ENCODE measurements at regions not wholly inside any gene's neighbourhood (a gene's known extent, or its start where the extent isn't known, plus 50 kb on each side); places are given as distances from the start of the nearest gene placed in this dataset.

- Histone ChIP-seq H3K27ac (ENCODE audit: low read length in 2 of 2) (no peak overlapping the region), H3K9ac (ENCODE audit: low read length) (no peak overlapping the region), H3K36me3 (replicated peaks in 1 of 2; ENCODE audit: control extremely low read depth in 1 of 2, control insufficient read depth in 1 of 2, extremely low read depth in 1 of 2, insufficient read depth in 2 of 2, low read length in 1 of 2) (no peaks in the 10 kb centered on the region), H3K27me3 (replicated peaks in 1 of 4; ENCODE audit: control extremely low read depth in 1 of 4, control insufficient read depth in 3 of 4, insufficient read depth in 4 of 4, low read length in 3 of 4) (peaks cover 0 to 5% (median 0%) of the 10 kb centered on the region in 4 experiments), H3K4me2 (replicated peaks; ENCODE audit: low read depth, low read length, poor library complexity, severe bottlenecking) (no peak overlapping the region), H3K4me1 (ENCODE audit: control insufficient read depth in 2 of 2, insufficient read depth in 2 of 2, low read length in 2 of 2) (no peaks in the 10 kb centered on the region), H3K9me3 (ENCODE audit: control extremely low read depth in 1 of 3, control insufficient read depth in 2 of 3, insufficient read depth in 1 of 3, low read length in 2 of 3) (peaks cover 0 to 10% (median 0%) of the 10 kb centered on the region in 3 donors), H3K4me3 (ENCODE audit: control extremely low read depth in 1 of 5, extremely low read depth in 1 of 5, insufficient read depth in 1 of 5, low read depth in 2 of 5, low read length in 4 of 5) (no peak overlapping the region), H2AFZ (ENCODE audit: insufficient read depth, low read depth, low read length, poor library complexity, severe bottlenecking) (no peak overlapping the region), H3K79me2 (ENCODE audit: control insufficient read depth, insufficient read depth, low read length) (no peaks in the 10 kb centered on the region), H4K20me1 (ENCODE audit: control insufficient read depth, insufficient read depth, low read length, poor library complexity, severe bottlenecking) (no peaks in the 10 kb centered on the region)
- no peaks in the 10 kb centered on the region for H3K4me1 Mint-ChIP-seq
- POLR2A ChIA-PET, result no interaction called here
- CTCF ChIA-PET, result no interaction called here
- intact Hi-C loops (cut with micrococcal nuclease), result no loop called here
- TF ChIP-seq EZH2 (IDR thresholded peaks at IDR 0.05; ENCODE audit: borderline replicate concordance, insufficient read depth, low read depth, low read length, poor library complexity, severe bottlenecking), result no peak
- no peak for TF ChIP-seq CTCF (IDR thresholded peaks at IDR 0.05)
- no peak overlapping the region for H3K4me3 Mint-ChIP-seq
- ATAC-seq (ENCODE audit: low read depth), result no peak
- WGBS (ENCODE audit: insufficient coverage), result 79% methylated on average over 6 of the region's 11 CpGs
- no peak for DNase-seq
- H3K27me3 Mint-ChIP-seq, result no peaks in the 10 kb centered on the region
- no peak overlapping the region for H3K27ac Mint-ChIP-seq
- peaks cover 8% of the 10 kb centered on the region for H3K9me3 Mint-ChIP-seq (ENCODE audit: insufficient read depth)
Observed at GRCh38 chr14:104286086-104286485, 147.7 kb downstream of the KIF26A start.

- no peak overlapping the region for H3K4me3 ChIP-seq (ENCODE audit: control extremely low read depth in 1 of 5, extremely low read depth in 1 of 5, insufficient read depth in 1 of 5, low read depth in 2 of 5, low read length in 4 of 5)
- no peaks in the 10 kb centered on the region for H3K4me1 ChIP-seq (ENCODE audit: control insufficient read depth in 2 of 2, insufficient read depth in 2 of 2, low read length in 2 of 2)
- ATAC-seq (ENCODE audit: low read depth) (no peak), DNase-seq (no peak)
- TF ChIP-seq EZH2 (IDR thresholded peaks at IDR 0.05; ENCODE audit: borderline replicate concordance, insufficient read depth, low read depth, low read length, poor library complexity, severe bottlenecking) (no peak), CTCF (IDR thresholded peaks at IDR 0.05) (no peak)
- peaks cover 8% of the 10 kb centered on the region for H3K9me3 Mint-ChIP-seq (ENCODE audit: insufficient read depth)
- no peak overlapping the region for H3K4me2 ChIP-seq (replicated peaks; ENCODE audit: low read depth, low read length, poor library complexity, severe bottlenecking)
- no peaks in the 10 kb centered on the region for H3K79me2 ChIP-seq (ENCODE audit: control insufficient read depth, insufficient read depth, low read length)
- no peak overlapping the region for H3K4me3 Mint-ChIP-seq
- H3K9ac ChIP-seq (ENCODE audit: low read length), result no peak overlapping the region
- intact Hi-C loops (cut with micrococcal nuclease), result no loop called here
- H3K27ac ChIP-seq (ENCODE audit: low read length in 2 of 2), result no peak overlapping the region
- WGBS (ENCODE audit: insufficient coverage), result 81% methylated on average over 7 of the region's 7 CpGs
- ChIA-PET CTCF (no interaction called here), POLR2A (no interaction called here)
- no peak overlapping the region for H2AFZ ChIP-seq (ENCODE audit: insufficient read depth, low read depth, low read length, poor library complexity, severe bottlenecking)
- peaks cover 0 to 5% (median 0%) of the 10 kb centered on the region in 4 experiments for H3K27me3 ChIP-seq (replicated peaks in 1 of 4; ENCODE audit: control extremely low read depth in 1 of 4, control insufficient read depth in 3 of 4, insufficient read depth in 4 of 4, low read length in 3 of 4)
- H3K27ac Mint-ChIP-seq, result no peak overlapping the region
- H4K20me1 ChIP-seq (ENCODE audit: control insufficient read depth, insufficient read depth, low read length, poor library complexity, severe bottlenecking), result no peaks in the 10 kb centered on the region
- H3K9me3 ChIP-seq (ENCODE audit: control extremely low read depth in 1 of 3, control insufficient read depth in 2 of 3, insufficient read depth in 1 of 3, low read length in 2 of 3), result peaks cover 0 to 10% (median 0%) of the 10 kb centered on the region in 3 donors
- H3K27me3 Mint-ChIP-seq, result no peaks in the 10 kb centered on the region
- no peaks in the 10 kb centered on the region for H3K4me1 Mint-ChIP-seq
- no peaks in the 10 kb centered on the region for H3K36me3 ChIP-seq (replicated peaks in 1 of 2; ENCODE audit: control extremely low read depth in 1 of 2, control insufficient read depth in 1 of 2, extremely low read depth in 1 of 2, insufficient read depth in 2 of 2, low read length in 1 of 2)
Observed at GRCh38 chr14:104286496-104286895, 148.1 kb downstream of the KIF26A start.
